ENCODE measurements at regions not wholly inside any gene's neighbourhood (a gene's known extent, or its start where the extent isn't known, plus 50 kb on each side); places are given as distances from the start of the nearest gene placed in this dataset.
A peak's percentile ranks its signal among the peaks of the same experiment; 100 is the strongest.

DNA sequence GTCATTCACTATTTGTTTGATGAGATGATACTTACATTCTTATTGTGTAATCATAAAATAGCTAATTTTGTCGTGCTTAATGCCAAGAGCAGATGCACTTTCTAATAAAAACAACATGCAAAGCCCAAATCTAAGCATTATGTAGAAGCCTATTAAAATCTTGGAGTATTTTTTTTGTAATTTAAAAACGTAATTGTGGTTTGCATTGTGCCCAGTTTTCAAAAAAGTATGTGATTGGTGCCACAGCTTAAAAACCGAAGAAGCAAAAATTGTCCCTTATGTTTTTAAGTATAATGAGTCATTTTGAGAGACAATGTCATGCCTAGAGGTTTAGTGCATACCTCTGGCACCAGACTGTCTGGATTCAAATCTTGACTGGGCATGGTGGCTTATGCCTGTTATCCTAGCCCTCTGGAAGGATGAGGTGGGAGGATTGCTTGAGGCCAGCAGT lies 464.8 kb upstream of the RGS6 start:
- no peak for DNase-seq (ENCODE audit: low read depth)

DNA sequence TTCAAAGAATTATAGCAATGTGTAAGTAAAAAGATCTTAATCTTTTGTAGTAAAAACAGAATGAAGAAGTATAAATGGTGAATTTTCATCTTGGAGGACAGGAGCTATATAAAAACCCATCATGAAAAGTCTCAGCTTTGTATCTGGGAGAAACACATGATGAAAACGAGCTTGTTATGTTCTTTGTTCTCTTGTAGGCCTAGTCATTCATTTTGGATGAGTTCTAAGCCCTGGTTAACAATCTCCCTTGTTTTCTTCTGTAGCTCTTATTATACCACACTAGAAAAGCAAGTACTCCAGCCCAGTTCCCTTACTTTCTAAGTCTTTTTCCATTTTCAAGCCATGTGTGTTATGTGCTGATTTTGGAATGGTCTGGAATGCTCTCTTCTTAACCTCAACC lies 463.5 kb upstream of the RGS6 start:
- DNase-seq (ENCODE audit: low read depth), result no peak

DNA sequence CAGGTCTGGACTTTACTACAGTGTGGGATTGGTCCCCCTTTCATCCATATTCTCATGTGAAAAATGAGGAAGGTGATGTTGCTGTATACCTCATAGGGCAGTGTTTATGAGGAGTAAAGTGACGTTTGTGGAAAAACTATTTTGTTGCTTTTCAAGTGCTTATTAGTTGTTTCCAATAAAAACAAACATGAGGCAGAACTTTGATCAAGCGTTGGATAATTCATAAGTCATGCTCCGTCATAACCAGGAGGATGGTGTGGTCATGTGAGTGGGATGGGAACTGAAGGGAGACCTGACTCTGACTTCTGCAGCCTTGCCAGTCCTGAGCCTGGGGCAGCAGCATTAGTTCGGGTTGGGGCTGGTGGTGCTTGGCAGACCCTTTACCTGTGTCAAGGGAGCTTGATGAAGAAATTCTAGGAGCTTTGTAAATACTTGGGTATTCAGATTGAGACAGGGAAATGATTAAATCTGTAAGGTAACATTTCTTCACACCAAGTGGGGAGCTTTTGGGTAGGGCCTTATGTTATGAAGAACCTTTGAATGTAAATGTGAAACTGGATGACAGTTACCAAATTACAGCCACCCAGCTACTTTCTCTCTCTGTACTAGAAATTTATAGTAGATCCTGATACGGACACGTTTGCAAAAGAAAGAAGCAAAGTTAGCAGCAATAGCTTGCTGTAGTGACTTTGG lies 462.4 kb upstream of the RGS6 start:
- no peak for DNase-seq (ENCODE audit: low read depth)

DNA sequence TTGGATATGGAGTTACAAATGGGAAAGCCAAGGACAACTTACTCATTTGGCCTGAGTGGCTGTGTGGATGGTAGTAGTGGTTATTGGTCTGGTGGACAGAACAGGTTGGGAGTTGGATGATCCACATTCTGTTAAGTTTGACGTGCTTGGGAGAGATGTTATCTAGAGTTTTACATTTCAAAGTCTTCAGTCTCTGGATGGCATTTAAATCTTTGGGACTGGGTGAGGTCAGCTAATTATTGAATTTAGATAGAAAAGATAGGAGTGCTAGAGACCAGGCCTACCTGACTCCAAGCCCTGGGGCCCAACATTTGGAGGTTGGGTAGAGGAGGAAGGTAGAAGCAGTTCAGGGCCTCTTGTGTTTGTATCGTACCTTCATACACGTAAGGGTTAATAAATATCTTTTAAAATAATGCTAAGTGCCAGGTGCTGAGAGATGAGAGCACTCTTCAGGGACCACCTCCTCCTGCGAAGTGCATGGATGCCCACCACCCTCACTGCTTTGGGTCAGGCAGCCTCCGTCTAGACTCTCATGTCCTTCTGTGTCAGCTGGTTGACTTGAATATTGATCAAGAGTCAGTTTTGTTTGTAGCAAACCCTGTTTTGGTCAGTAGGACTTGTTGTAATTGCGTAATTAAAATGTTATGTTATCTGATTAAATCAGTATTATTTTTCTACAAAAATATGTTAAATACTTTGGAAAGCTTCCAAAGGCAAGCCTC lies 460.4 kb upstream of the RGS6 start:
- DNase-seq (ENCODE audit: low read depth), result peak; percentile 43

DNA sequence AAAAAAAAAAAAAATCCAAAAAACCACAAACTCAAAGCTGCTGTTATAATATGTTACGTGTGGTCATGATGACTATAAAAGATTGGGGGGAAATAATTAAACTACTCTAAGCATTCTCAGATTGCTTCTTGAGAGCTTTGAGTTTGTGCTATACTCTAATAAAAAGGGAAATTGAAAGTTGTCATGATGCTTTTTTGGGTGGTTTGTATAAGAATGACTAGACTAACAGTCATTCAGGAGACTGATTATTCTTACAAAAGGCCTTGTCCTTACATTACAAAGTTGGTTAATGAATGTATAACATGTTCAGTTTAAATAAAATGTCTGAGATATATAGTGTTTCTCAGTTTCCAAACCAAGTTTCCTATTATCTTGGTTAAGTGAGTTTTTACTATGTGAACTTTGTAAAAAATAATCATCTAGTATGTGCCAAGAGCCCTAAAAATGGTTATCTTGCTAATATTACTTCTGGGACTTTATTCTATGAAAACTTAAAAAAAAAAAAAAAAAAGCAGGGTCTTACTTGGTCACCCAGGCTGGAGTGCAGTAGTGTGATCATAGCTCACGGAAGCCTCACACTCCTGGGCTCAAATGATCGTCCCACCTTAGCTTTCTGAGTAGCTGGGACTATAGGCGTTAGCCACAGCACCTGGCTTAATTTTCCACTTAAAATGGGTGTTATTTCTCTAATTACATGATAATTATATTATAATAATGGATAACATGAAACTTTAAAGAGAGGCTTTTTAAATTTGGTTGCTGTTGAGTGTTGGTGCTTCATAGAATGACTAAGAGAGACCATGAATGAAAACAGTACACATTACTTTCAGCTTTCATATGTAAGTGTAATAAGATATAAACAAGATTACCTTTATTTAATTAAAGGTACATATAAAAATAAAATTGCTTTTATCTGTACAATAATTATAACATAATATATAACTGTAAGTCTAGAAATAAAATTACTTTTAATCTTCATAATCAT lies 459.6 kb upstream of the RGS6 start:
- DNase-seq (ENCODE audit: low read depth), result no peak

DNA sequence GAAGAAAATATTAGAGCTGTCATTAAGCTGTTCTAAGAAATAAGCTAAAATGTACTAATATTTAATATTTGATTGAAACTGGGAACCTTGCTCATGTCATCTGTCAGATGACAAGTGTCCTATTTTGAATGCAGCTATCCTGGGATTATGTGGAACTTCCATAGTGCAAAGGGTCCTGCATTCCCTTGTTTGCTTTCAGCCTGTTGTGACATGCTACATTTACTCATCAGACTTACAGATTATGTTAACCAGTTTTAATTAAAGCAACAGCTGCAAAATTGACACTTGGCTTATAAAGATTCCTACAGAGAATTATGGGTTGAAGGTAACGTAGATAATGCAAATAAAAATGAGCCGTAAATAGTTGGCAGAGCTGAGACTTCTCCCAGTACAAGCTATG lies 458.4 kb upstream of the RGS6 start:
- no peak for DNase-seq (ENCODE audit: low read depth)

DNA sequence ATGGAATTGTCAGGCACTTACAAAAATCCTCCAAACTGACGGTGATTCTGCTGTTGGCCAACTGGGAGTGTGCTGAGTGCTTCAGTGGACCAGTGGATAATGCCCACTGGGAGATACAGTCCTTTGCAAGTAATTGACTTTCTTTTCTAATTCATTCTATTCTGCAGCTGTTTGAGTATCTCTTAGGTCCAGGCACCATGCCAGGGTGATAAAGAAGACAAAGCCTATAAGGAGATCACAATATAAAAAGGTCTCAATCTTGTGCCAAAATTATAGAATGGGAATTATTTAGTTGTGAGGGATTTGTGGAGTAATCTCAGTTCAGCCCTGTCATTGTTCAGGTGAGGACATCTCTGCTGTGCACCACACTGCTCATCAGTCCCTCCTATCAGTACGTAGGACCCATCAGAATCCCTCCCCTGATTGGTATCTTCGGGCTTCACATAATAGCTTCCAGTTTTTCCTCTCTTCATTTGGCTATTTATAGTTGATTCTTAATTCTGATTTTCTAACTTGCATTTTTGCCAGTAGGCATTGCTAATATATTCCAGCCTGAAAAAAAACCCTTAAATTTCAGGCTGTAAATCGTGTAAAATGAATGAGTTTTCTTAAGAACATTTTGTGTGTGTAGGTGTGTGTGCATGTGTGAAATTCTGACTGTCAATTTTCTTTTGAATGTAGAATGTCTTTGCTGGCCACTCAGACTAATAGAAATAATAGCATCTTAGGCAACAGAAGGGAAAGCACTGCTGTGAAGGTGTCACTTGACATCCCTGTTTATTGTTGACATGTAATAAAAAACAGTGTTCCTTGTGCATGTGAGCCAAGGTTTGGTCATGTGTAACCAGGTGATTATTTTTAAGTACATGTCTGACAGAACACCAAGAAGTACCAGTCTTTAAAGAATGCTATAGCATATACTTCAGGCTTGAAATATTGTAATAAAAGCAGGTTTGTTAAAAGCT lies 457.6 kb upstream of the RGS6 start:
- no peak for DNase-seq (ENCODE audit: low read depth)

DNA sequence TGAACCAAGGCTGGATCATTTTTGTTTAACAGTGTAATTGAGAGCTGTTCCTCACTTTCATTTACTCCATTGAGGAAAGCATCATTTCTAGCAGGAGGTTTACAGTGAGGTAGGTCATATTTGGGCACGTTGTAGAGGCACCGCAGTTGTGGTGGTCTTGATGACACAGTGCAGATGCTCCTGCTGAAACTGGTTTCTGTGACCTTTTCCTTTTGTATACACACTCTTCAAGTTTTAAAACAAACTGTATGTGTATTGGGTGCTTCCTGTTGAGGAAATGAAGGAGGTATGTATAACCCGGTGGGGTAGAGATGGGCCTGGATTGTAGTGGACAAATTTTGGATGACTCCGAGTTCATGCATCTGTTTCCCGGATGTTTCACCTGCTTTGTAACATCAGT lies 456.3 kb upstream of the RGS6 start:
- DNase-seq (ENCODE audit: low read depth), result no peak

DNA sequence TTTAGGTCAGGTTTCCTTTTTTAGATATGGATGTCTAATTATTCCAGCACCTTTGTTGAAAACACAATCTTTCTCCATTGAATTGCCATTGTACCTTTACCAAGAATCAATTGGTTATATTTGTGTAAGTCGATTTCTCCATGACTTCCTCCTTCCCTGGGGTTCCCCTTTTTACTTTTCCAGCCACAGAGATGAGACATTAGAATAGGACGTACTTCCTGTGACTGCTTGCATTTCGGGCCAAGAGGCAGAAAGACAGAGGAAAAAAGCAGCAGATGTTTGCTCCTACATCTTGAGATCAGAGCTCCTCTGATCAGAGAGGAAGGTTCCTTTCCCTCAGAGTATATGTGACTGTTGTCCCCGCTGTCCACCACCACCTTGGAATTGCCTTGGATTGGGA lies 453.7 kb upstream of the RGS6 start:
- no peak for DNase-seq (ENCODE audit: low read depth)

DNA sequence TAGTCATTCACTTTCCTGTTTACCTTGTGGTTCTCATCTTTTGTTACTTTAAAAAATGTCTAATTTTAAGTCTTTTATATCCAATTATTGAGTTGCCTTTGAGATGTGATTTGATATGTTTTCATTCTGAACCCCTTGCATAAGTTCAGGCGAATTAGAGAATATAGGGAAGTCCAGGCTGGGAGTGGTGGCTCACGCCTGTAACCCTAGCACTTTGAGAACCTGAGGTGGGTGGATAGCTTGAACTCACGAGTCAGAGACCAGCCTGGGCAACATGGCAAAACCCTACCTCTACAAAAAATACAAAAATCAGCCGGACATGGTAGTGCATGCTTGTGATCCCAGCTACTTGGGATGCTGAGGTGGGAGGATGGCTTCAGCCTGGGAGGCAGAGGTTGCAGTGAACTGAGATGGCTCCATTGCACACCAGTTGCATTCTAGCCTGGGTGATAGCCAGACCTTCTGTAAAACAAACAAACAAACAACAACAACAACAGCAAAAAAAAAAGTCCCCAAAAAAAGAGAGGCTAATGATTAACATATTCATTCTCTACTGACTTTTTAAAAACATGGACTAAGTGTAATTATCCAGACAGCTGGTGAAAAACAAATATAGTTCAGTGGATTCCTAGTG lies 451.1 kb upstream of the RGS6 start:
- no peak for DNase-seq (ENCODE audit: low read depth)

DNA sequence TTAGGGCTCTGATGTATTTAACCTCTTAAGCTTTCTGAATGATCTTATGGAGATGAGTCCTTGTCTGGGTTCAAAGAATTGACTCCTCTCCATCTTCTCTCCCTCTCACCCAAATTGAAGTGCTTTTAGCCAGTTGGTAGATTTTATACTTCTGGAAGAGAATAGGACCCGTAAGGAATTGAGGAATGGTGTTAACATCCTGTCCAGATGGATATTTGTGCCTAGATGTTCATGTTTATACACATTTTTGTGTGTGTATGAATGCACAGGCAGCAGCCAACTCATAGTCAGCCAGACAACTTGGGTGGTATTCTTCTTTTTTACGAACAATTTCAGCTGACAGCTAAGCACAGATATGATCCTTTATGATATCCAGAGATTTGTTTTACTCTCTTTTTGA lies 449.6 kb upstream of the RGS6 start:
- peak; percentile 68 for DNase-seq (ENCODE audit: low read depth)

DNA sequence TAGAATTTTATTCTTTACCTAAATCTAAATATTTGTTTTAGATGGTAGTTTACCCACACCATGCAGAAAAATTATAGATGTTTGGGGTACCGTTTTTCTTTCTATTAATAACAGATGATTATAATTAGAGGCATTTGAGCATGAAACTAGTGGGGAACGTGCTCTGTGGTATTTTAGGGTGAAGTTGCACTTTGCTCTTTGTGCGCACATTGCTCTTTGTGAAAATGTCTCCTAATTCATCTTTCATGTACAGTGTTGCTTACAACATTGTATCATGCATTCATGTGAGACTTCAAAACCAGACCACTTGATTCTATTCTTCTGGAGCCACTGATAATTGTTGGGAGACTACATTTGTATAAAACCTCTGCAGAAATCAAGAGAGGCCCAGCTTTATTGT lies 449.1 kb upstream of the RGS6 start:
- DNase-seq (ENCODE audit: low read depth), result no peak

DNA sequence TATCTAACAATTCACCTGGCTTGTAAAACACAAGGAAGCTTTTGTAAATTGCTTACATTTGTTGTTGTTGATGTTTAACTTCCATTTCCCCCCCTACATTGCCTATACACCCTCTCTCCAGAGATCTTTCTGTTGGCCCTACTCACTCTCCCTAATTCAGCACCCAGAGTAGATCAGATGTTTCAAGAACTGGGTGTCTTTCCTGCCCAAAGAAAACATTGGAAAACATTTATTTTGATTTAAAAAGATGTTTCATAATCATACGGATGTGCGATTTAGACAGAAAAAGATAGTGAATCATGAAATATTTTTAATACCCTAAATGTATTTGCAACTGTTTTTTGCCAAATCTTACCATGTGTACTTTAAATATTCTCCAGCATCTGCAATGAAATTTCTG lies 446.4 kb upstream of the RGS6 start:
- no peak for DNase-seq (ENCODE audit: low read depth)

DNA sequence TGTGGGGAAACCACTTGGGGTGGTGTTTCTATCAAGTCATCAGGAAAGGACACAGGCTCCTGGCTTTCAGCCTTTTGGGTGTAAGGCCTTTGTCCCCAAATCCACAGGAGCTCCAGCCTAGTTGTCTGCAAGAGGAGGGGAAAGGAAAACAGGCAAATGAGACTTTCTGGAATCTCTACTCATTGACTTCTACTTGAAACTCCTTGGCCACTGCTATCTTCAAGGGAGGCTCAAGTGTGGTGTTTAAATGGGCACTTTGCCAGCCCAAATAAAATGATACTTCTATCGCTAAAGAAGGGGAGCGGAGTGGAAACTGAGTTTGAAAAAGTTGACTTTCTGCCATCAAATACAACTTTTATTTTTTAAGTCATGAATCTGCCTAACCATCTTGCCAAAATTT lies 445.9 kb upstream of the RGS6 start:
- DNase-seq (ENCODE audit: low read depth), result no peak

DNA sequence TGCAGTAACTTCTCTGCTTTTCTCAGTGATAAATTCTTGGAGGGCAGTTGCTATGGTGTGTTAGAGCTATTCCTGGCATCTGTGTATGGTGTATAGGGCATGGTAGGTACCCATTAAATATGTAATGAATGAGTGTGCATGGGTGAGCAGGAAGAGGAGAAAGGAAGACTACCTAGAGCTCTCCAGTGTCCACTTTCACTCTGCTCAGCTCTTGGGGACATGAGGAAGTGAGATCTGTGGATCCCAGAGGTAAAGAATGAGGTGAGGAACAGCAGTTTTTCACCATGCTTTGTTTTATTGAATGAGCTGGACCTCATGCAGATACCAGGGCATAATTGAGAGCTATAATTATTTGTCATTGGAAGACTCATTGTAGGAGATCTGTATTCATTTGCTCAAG lies 444.8 kb upstream of the RGS6 start:
- DNase-seq (ENCODE audit: low read depth), result no peak

DNA sequence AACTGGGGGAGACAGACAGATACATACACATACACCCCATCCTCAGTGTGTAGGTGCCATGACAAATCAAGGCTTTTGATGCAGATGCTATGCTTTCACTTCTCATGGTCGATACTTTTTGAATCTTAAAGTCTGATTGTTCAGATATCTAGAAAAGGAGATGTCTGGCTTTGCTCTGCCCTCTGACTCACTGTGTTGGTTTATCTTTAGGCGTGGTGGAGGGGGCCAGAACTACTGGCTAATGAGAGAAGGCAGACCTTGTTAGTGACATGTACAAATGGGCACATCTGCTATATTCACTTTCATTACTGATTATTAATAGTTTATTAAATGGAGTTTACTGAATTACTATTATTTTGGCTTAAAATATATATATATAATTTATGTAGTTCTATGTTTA lies 444.3 kb upstream of the RGS6 start:
- DNase-seq (ENCODE audit: low read depth), result peak; percentile 70

DNA sequence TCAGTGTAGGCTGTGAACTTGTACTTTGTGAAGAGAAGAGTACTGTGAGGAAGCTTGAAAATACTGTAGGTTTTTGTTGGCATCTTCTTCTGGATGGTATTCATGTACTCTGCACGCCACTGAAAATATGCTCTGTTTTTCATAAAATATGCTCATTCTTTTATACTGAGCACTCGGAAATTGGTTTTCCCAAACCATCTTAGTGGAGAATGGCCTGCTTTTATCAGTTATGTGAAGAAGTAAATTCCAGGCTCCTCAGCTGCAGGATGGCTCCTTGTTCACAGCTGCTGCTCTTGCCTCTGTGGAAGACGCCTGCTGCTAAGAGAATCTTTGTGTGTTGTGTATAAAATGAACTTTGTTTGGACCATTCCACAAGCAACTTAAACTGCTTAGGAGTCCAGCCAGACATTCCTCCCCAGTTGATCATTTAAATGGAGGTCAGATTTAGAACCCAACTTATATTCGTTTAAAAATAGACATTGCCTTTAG lies 443.5 kb upstream of the RGS6 start:
- peak; percentile 55 for DNase-seq (ENCODE audit: low read depth)

DNA sequence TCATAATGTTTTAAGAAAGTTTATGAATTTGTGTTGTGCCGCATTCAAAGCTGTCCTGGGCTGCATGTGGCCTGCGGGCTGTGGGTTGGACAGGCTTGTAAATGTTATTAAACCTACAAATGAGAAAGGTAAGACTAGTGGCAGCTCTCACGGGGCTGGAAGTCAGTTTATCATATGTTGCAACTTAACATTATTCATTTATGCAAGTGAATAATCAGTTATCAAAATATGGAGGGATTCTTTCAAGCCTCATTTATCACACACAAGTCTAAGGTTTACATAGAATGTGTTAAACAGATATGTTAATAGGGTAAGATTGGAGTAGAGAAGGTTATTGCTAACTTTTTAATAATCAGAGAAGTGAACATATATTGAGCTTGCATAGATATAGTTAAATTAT lies 442.5 kb upstream of the RGS6 start:
- DNase-seq (ENCODE audit: low read depth), result no peak

DNA sequence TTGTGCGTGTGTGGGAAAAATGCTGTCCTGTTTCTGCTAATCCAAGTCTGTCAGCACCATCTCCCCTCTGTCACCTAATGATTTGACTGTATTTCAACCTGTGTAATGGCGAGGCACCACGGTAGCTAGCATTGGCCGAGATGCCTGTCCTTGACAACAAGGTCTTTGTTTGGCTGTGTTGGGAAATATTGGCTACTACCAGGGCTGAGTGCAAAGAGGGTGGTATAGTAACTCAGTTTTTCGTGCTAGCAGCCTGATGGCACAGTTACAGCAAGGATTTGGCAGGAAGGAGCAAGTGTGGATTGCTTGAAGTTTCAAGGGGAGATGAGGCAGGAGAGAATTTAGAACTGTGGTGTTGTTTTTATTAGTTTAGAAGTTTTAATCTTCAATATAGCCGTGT lies 440.3 kb upstream of the RGS6 start:
- peak; percentile 41 for DNase-seq (ENCODE audit: low read depth)

DNA sequence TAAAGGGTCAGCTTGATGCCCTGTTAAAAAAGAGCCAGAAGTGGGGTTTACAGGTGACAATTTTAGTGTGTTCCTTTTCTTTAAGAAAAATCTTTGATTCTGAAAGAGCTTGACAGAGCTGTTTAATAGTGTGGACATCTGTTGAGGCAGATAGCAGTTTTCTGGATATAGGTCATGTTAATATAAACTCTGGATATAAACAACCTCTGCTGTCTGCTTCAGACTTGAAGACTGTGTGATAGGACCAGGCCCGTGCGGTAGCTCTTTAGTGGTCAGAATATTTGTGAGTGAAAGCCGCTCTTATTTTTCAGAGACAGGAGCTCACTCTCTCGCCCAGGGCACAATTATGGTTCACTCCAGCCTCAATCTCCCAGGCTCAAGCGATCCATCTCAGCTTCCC lies 439.9 kb upstream of the RGS6 start:
- DNase-seq (ENCODE audit: low read depth), result peak; percentile 66

DNA sequence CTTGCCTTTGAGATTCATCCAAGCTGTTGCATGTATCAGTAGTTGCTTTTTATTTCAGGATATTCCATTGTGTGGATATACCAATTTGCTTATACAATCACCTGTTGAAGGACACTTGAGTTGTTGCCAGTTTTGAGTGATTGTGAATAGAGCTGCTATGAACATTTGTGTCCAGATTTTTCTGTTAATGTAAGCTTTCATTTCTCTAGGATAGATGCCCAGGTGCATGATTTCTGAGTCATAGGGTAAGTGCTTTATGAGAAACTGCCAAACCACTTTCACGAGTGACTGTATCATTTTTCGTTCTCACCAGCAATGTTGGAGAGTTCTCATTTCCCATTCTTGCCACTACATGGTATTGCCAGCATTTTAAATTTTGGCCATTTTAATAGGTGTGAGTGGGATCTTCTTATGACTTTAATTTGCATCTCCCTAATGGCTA lies 434.6 kb upstream of the RGS6 start:
- DNase-seq (ENCODE audit: low read depth), result peak; percentile 68
